HG02973 (cell line): ENCODE measurements at regions not wholly inside any gene's neighbourhood (a gene's known extent, or its start where the extent isn't known, plus 50 kb on each side); places are given as distances from the start of the nearest gene placed in this dataset.
"Not testable (repeated sequence)": the region's sequence is repeated elsewhere in the genome, so short reads cannot be mapped to it uniquely, and the experiment has no call there.

Source experiments
- ATAC-seq: cut with Tn5 transposase; IDR thresholded peaks from one replicate; pipeline ENCODE4 v1.9.1; 2021; ENCODE audit warnings: moderate library complexity; ENCODE audit not compliant: unreplicated experiment

- ATAC-seq: no peak
Observed at GRCh38 chr16:58863761-58864160, 129.6 kb upstream of the GOT2 start.

- ATAC-seq: no peak
Observed at GRCh38 chr16:58863042-58863441, 128.9 kb upstream of the GOT2 start.

GRCh38 chr16:58862334-58863021, 128.4 kb upstream of the GOT2 start:
- ATAC-seq: no peak

- ATAC-seq: no peak
Observed at GRCh38 chr16:58859958-58860669, 126.0 kb upstream of the GOT2 start.

- ATAC-seq: not testable (repeated sequence)
Observed at GRCh38 chr16:58858577-58858976, 124.5 kb upstream of the GOT2 start.

GRCh38 chr16:58855291-58855863, 121.3 kb upstream of the GOT2 start:
- ATAC-seq: no peak

- ATAC-seq: peak; percentile 70
Observed at GRCh38 chr16:58853854-58854791, 120.0 kb upstream of the GOT2 start.

GRCh38 chr16:58850678-58851020, 116.5 kb upstream of the GOT2 start:
- no peak for ATAC-seq

GRCh38 chr16:58850019-58850677, 116.0 kb upstream of the GOT2 start:
- no peak for ATAC-seq

GRCh38 chr16:58848662-58849002, 114.5 kb upstream of the GOT2 start:
- ATAC-seq: no peak

GRCh38 chr16:58847902-58848661, 114.0 kb upstream of the GOT2 start:
- ATAC-seq: no peak

- ATAC-seq: not testable (repeated sequence)
Observed at GRCh38 chr16:58846226-58846625, 112.1 kb upstream of the GOT2 start.

GRCh38 chr16:58843675-58844074, 109.6 kb upstream of the GOT2 start:
- no peak for ATAC-seq

- no peak for ATAC-seq
Observed at GRCh38 chr16:58842746-58843145, 108.6 kb upstream of the GOT2 start.

GRCh38 chr16:58842156-58842555, 108.0 kb upstream of the GOT2 start:
- no peak for ATAC-seq

GRCh38 chr16:58837950-58838349, 103.8 kb upstream of the GOT2 start:
- no peak for ATAC-seq

GRCh38 chr16:58836427-58836826, 102.3 kb upstream of the GOT2 start:
- no peak for ATAC-seq

GRCh38 chr16:58832386-58832895, 98.3 kb upstream of the GOT2 start:
- ATAC-seq: no peak

- no peak for ATAC-seq
Observed at GRCh38 chr16:58831386-58831785, 97.3 kb upstream of the GOT2 start.
